Caki2 (cell line): ENCODE measurements at regions not wholly inside any gene's neighbourhood (a gene's known extent, or its start where the extent isn't known, plus 50 kb on each side); places are given as distances from the start of the nearest gene placed in this dataset.

Experiments used
- DNase-seq: peaks from one replicate; pipeline ENCODE4 v3.0.0-alpha.2; 2015; ENCODE audit warnings: low read depth
- in situ Hi-C: cut with HindIII; loops from 2 replicates; pipeline ENCODE4 v1.10.0; 2016; ENCODE audit warnings: low sequenced_read_pairs, low pct_unique_long_range_greater_than_20kb, mixed read lengths

DNA sequence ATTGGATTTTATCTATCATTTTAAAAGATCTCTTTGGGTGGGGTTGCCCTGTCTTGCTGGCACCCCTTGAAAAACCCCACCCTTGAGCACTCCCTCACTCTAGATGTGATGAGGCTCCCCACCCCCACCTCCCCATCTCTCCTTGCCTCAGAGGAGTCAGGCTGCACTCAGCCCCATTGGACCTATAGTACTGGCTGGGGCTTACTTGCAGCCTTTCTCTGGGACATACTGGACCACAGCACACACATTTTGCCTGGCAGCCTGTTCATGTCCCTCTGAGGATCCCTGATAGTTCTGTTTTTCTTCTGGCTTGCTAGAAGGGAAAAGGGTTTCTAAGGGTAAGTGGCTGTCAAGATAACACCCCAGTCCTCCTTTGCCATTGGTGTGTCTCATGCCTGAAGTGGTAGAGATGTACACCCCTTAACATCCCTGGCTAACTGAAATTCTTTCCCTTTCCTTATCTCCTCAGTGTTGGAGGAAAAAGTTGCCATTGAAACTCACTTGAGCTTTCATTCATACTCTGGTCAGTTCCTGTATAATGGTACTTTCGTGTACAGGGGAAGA lies 553.4 kb upstream of the CITED2 start:
- DNase-seq, result no peak
- in situ Hi-C loops, result no loop called here

DNA sequence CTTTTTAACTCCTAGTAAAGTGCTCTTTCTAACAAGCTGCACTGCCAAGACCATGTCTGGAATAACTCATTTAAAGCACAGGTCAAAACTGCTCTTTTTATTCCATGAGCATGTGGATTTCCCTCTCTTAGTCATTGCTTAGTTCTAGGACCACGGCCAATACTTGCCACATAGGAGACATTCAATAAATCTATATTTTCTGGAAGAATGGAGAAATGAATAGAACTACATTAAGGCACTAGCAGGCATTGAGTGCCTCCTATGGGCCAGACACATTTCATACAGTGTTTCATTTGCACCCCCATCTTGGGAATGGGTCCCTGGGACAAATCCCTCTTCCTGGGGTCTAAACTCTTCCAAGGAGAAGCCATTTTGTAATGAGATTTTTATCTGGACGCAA lies 552.8 kb upstream of the CITED2 start:
- in situ Hi-C loops, result no loop called here
- no peak for DNase-seq

DNA sequence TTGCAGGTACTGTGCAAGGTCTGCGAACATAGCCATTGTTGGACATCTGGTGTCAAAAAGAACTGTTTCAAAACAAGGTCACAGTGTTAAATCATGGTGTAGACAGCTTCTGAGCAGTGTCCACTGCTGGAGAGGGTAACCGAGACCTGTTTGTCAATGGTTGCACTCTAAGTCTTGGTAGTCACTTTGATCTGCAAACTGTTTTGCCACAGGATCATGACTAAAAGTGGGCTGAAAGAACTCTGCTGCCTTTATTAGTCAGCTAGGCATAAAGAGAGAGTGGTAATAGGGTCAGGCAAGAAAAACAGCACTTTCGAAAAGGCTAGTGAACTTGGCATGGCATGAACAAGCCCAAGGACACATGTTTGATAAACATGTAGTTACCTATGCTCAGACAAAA lies 552.3 kb upstream of the CITED2 start:
- no peak for DNase-seq
- in situ Hi-C loops, result no loop called here

DNA sequence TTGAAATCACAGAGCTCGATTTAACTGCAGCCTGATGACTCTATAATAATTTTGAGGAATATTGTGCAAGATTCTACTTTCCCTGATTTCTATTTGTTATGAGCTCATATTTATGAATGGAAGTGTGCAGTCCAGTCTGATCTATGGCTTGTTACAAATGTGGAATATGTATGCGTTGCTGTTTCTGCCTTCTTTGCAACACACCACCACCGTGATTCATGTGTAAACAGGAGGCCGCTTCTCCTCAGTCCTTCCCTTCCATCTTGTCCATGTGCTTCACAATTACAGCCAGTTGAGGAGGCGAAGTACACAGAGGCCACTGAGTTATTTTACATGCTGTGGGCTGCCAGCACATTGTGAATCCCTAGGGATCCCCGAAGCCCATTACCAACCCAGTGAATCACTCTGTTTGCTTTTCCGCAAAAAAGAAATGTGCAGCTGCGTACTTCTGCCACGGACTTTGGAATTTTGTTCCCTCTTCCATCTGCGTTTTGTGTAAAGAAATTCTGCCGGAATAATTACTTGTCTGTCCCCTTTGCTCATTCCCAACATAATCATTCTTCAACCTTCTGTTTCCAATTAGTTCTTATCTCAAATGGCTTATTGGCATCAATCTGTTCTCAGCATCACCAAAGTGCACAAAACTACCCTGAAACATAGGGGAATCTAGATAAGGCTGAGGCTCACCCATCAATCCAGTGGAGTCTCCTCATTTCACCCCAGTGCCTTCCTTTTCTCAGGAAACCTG lies 551.6 kb upstream of the CITED2 start:
- no peak for DNase-seq
- in situ Hi-C loops, result no loop called here

DNA sequence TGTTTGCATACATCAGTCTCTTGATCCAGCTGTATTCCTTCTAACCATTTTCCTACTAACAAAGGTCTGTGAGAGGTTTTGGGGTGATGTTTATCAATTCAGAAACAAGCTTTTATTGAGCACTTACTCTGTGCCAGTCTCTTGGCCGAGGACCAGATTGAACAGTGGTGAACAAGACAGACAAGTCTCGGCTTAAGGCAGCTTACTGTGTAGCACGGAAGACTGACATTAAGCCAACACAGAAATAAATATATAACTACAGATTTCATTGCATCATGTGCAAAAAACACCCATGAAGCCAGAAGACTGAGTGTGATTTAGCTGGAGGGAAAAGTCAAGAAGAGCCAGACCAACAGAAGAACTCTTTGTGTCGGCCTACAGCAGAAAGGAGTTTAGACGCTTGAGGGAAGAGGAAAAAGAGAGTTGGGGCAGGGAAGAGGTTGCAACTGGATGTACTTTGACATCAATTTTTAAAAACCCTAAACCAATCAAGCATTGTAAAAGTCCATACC lies 549.6 kb upstream of the CITED2 start:
- DNase-seq, result no peak
- in situ Hi-C loops, result no loop called here

DNA sequence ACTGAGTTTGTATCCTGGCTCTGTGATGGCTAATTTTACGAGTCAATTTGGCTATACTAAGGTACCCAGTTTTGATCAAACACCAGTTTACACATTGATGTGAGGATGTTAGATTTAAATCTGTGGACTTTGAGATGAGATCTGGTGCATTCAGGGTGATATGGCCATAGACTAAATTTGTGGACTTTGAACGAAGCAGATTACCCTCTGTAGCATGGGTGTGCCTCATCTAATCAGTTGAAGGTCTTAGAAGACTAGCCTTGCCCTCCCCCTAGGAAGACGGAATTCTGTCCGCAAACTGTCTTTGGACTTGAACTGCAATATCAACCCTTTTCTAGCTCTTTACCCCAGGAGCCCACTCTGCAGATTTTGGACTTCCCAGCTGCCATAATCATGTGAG lies 547.8 kb upstream of the CITED2 start:
- in situ Hi-C loops, result no loop called here
- no peak for DNase-seq

DNA sequence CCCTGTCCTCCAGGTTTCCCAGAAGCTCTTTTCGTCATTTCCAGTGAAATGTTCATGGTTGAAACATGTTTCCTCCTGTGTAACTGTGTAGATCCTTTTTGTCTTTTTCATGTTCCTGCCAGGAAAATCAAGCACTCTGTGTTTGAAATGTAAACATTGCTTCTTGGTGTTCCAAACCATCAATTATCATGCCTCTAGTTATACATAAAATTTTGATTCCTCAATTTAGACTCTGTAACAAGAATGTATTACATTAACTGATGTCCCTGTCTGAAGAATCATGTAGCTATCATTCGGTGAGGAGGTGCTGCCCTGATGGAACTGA lies 546.3 kb upstream of the CITED2 start:
- no peak for DNase-seq
- in situ Hi-C loops, result no loop called here

DNA sequence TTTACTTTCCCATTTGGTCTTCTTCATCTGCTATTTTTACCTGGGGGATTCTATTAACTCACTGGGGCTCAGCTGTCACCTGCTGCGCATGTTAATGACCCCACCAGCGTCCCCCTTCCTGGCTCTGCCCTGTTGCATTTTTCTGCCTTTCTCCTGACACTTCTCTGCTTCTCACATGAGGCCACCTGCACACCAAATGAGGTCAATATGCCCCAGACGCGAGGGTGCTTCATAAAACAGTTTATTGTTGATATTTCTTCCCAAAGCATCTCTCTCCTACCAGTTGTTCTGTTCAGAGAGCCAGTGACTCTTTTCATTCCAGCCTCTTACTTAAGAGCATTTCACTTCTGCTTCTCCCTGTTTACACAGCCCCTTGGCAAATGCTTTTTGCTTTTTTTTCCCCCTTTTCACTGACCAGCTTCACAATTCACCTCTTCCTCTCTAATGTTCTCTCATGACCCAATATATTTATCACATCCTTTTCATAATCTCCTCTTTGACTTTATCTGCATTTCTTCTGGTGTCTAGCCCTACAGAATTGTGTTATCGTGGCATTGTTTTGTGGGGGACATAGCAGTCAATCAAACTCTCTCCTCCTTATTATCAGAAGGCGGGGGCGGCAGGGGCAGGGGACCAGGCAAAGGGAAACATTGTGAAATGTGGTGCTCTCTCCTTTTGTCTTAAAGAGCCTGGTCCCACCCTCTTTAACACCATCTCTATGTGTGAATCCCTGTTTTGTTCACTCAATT lies 545.8 kb upstream of the CITED2 start:
- DNase-seq, result no peak
- in situ Hi-C loops, result no loop called here

DNA sequence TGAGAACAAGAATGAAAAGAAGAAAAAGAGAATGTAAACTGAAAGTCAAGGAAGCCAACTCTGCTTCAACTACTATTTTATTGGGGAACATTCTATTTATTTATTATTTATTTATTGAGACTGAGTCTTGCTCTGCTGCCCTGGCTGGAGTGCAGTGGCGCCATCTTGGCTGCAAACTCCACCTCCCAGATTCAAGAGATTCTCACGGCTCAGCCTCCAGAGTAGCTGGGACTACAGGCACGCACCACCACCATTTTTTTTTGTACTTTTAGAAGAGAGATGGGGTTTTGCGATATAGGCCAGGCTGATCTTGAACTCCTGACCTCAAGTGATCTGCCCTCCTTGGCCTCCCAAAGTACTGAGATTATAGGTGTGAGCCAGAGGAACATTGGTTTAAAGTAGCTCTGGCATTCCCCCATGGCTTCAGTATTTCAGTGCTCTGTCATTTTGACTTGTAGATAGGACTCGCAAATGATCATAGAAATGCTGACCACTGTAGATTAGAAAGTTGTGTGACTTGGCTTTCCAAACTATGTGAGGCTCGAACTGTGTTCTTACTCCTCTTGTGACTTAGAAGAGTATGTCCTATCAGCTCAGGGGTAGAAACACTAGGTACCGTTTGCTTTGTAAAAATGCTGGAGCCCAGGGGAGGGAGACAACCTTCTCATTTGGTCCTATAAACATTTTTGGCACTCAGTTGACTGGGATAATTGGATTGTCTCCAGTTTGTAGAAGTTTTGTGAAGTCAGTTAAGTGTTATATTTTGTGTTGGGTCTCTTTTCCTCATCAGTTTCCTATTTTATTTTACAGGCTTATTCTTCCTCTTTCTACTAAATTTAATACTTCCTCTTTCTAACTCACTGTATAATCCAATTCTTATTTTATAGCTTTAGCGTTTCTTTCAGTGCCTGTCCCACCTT lies 544.9 kb upstream of the CITED2 start:
- in situ Hi-C loops, result no loop called here
- DNase-seq, result no peak

DNA sequence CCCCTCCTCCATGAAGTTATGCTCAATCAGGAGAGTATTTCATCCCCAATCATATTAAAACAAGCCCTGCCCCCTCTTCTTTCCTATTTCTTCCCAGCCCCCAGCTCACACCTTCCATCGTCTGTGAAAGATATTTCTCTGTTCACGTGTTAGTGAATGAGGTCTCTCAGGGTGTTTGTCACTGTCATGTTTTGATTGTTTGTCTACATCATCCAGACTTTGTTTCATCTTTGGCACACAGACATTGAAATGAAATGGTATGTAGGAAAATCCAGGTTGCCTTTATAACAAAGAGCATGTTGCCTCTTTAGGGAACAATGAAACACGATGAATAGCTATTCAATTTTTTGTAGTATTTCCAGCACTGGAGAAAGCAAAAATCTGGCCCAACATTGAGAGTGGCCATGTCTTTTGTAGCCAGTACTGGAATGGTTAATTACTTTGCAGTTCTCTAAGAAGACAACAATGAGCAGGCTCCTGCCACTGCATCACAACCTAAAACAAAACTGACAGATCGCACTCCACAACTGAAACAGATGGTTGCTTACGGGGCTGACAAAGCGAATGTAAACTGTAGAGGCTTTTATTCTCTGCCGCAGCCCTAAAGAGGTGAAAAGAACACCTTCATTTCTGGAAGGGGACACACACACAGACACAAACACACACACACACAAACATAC lies 543.6 kb upstream of the CITED2 start:
- no peak for DNase-seq
- in situ Hi-C loops, result no loop called here

DNA sequence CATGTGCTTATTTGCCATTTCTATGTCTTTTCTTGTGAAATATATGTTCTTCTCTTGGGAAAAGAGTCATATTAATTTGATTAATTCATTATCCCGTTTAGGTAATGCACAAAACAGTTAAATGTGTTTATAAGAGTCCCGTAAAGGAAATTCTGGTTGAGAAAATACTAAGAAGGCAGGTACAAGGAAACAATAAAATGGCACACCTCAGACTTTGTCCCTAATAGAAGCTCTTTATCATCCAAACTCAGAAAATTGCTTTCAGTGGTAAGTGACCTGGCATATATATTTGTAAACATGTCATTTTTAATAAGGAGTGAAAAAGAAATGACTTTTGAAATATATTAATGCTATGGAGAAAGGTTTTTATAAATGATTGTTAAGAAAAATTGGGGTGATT lies 540.5 kb upstream of the CITED2 start:
- in situ Hi-C loops, result no loop called here

DNA sequence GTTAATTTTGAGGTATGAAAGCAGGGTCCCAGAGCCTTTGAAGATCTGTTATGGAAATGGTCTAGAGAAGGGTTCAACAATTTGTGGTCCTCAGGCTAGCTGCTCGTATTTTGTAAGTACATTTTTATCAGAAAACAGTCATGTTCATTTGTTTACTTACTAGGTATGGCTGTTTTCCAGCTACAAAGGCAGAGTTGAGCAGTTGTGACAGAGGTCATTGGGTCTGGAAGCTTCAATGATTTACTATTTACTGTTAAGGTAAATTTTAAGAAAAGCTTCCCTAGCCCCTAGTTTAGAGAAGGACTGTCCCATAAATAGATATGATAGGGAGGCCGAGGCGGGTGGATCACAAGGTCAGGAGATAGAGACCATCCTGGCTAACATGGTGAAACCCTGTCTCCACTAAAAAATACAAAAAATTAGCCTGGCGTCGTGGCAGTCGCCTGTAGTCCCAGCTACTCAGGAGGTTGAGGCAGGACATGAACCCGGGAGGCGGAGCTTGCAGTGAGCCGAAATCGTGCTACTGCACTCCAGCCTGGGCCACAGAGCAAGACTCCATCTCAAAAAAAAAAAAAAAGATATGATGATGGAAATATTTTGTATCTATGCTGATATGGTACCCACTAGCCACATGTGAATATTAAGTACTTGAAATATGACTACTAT lies 538.4 kb upstream of the CITED2 start:
- DNase-seq, result no peak
- in situ Hi-C loops, result no loop called here

More for the DNA sequence above, 540.5 kb upstream of the CITED2 start:
- DNase-seq, result no peak

DNA sequence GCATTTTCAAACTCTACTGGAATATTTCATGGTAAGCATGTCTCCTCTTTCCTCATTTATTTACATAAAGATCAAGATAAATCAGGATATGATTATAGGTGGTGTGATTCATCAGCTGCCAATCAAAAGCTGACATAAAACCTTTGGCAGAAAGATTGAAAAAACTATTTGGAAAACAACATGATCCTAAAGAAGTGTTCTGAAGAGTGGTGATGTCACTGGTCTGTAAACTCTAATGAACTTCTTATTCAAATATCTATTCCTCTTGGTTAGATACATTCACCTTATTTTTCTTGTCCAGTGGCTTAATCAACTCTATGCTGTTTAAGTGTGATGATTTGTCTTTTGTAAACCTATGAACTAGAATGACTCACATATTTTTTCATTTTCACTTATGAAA lies 535.5 kb upstream of the CITED2 start:
- no peak for DNase-seq
- in situ Hi-C loops, result no loop called here

DNA sequence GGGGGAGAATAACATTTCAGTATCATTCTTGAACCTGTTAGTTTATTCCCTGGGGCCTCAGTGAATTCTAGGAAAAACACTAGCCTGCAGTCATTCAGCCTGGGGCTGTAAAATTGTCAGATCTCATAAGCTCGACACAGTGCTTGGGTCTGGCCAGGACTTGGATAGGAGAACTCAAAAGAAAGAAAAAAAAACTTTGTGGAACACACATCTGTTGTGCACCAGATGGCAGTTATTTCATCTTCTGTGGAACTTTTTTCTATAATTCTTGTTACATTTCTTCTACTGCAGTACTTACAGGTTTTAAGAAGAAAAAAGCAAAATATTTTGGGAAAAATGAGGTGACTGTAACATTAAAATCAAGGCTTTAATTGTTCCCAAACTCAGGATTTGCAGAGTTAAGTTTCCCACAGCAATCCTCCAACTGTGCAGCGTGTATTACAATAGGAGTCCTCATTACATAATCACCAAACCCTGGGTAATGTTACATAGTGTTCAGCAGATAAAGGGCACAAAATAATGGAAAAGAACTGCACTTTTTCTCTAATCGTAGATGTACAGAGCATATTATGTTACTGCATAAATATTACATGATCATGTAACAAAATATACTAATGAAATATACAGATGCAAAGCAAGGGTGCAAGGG lies 531.1 kb upstream of the CITED2 start:
- in situ Hi-C loops, result no loop called here
- no peak for DNase-seq

DNA sequence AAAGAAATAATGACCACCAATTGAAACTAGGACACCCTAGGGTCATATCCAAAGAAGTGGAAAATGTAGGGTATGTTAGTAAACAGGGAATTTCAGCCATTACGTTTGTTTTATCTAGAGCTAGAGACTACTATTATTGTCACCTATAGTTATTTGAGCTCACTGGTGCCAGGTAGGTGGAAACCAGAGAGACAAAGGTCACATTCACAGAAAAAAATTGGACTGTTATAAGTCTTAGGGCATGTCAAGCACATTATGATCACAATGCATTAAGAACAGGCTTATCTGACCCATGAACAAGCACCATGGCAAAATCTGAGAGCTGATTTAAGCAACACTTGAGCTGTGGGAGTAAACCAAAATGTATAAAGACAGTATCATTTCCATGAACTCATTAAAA lies 530.1 kb upstream of the CITED2 start:
- in situ Hi-C loops, result no loop called here
- DNase-seq, result no peak

DNA sequence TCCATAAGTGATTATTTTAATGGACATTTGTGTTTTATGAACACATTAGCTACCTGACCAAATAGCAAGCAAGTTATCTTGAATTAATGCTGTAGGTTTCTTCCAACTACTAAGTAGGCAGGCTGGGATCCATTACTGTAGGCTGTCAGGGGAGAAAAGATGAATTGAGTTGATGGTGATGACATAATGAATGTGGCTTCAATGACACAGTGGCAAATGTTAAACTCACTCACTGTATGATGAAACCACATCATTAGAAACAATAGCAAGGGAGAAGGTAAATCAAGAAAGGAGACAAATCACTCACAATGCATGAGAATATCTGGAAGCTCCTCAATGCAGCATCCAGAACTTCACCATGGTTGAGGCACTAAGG lies 529.7 kb upstream of the CITED2 start:
- no peak for DNase-seq
- in situ Hi-C loops, result no loop called here

DNA sequence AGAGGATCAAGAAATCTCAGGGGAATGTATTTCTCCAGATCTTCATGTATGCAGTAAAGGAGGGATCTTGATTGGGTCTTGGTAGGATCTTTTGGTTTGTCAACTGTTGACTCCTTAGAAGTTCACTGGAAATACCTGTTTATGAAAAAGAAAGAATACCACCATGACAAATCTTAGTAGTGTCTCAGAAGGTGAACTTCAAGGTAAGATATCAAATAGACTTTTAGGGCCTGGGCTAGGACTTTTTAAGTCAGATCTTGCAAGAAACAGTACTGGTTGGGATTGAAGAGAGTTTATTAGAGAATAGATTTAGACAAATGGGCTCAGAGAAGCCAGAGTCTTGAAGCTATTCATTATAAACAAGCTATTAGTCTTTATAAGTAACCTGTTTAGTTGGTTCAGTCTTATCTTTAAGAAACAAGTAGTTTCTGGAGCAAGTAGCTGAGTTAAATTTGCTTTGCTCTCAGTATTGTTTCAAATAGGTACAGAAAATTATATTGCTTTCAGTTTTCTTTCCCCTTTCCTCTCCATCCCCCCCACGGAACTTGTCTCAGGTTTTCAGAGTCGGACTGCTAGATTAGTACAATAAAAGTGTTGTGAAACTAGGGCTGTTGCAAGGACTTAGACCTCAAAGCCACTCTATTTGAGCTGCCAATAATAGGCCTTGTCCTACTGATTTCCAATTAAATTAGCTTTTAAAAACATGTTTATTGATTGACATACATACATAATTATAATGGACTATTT lies 529.1 kb upstream of the CITED2 start:
- in situ Hi-C loops, result no loop called here
- DNase-seq, result no peak
